H7 (cell line): ENCODE measurements at regions not wholly inside any gene's neighbourhood (a gene's known extent, or its start where the extent isn't known, plus 50 kb on each side); places are given as distances from the start of the nearest gene placed in this dataset.

Experiments
- DNase-seq: peaks from one replicate; pipeline ENCODE4 v3.0.0; 2012
- H3K27me3 ChIP-seq: 2 replicates; pipeline ENCODE4 v1.6.0; 2011; ENCODE audit warnings: mild to moderate bottlenecking, low read length; ENCODE audit not compliant: control insufficient read depth, insufficient read depth
- H3K36me3 ChIP-seq: replicated peaks from 2 replicates; pipeline ENCODE4 v1.5.1; 2011; ENCODE audit warnings: low read length; ENCODE audit not compliant: control insufficient read depth, insufficient read depth
- H3K4me3 ChIP-seq: 2 replicates; pipeline ENCODE4 v1.5.1; 2011; ENCODE audit warnings: low read depth, mild to moderate bottlenecking, control low read depth, low read length, moderate library complexity; ENCODE audit not compliant: insufficient read depth

GRCh38 chr5:171614971-171615653 is 170.5 kb upstream of the SMIM23 start:
- peaks cover 9% of the 10 kb centered on the region for H3K27me3 ChIP-seq
- DNase-seq: peak; percentile 81
- no peak overlapping the region for H3K4me3 ChIP-seq
- H3K36me3 ChIP-seq: no peaks in the 10 kb centered on the region

- Histone ChIP-seq H3K4me3 (no peak overlapping the region), H3K27me3 (peaks cover 9% of the 10 kb centered on the region), H3K36me3 (no peaks in the 10 kb centered on the region)
- DNase-seq: peak; percentile 77
These were observed 169.6 kb upstream of the SMIM23 start for GRCh38 chr5:171615705-171616640.

- Histone ChIP-seq H3K27me3 (peaks cover 17% of the 10 kb centered on the region), H3K4me3 (no peak overlapping the region), H3K36me3 (no peaks in the 10 kb centered on the region)
- DNase-seq: no peak
These were observed 168.4 kb upstream of the SMIM23 start for GRCh38 chr5:171617266-171617665.

GRCh38 chr5:171617817-171618591 is 167.6 kb upstream of the SMIM23 start:
- no peaks in the 10 kb centered on the region for H3K36me3 ChIP-seq
- peaks cover 21% of the 10 kb centered on the region for H3K27me3 ChIP-seq
- DNase-seq: peak; percentile 49
- no peak overlapping the region for H3K4me3 ChIP-seq

GRCh38 chr5:171619196-171619595 is 166.4 kb upstream of the SMIM23 start:
- Histone ChIP-seq H3K4me3 (no peak overlapping the region), H3K27me3 (peaks cover 23% of the 10 kb centered on the region), H3K36me3 (no peaks in the 10 kb centered on the region)
- DNase-seq: peak; percentile 56

- no peaks in the 10 kb centered on the region for H3K36me3 ChIP-seq
- DNase-seq: no peak
- peaks cover 27% of the 10 kb centered on the region for H3K27me3 ChIP-seq
- no peak overlapping the region for H3K4me3 ChIP-seq
These were observed 165.9 kb upstream of the SMIM23 start for GRCh38 chr5:171619744-171620143.

- Histone ChIP-seq H3K27me3 (peaks cover 26% of the 10 kb centered on the region), H3K36me3 (no peaks in the 10 kb centered on the region), H3K4me3 (no peak overlapping the region)
- DNase-seq: no peak
These were observed 163.6 kb upstream of the SMIM23 start for GRCh38 chr5:171622010-171622409.

GRCh38 chr5:171623107-171623506 is 162.5 kb upstream of the SMIM23 start:
- no peaks in the 10 kb centered on the region for H3K36me3 ChIP-seq
- no peak overlapping the region for H3K4me3 ChIP-seq
- no peak for DNase-seq
- H3K27me3 ChIP-seq: peaks cover 24% of the 10 kb centered on the region

GRCh38 chr5:171623551-171624097 is 162.0 kb upstream of the SMIM23 start:
- peaks cover 24% of the 10 kb centered on the region for H3K27me3 ChIP-seq
- DNase-seq: peak; percentile 93
- no peaks in the 10 kb centered on the region for H3K36me3 ChIP-seq
- H3K4me3 ChIP-seq: no peak overlapping the region

- no peak for DNase-seq
- Histone ChIP-seq H3K36me3 (no peaks in the 10 kb centered on the region), H3K4me3 (no peak overlapping the region), H3K27me3 (peaks cover 27% of the 10 kb centered on the region)
These were observed 161.2 kb upstream of the SMIM23 start for GRCh38 chr5:171624396-171624795.

- Histone ChIP-seq H3K27me3 (peaks cover 30% of the 10 kb centered on the region), H3K36me3 (no peaks in the 10 kb centered on the region), H3K4me3 (no peak overlapping the region)
- DNase-seq: no peak
These were observed 160.0 kb upstream of the SMIM23 start for GRCh38 chr5:171625646-171626045.

- DNase-seq: no peak
- peaks cover 20% of the 10 kb centered on the region for H3K27me3 ChIP-seq
These were observed 157.5 kb upstream of the SMIM23 start for GRCh38 chr5:171627936-171628632.

GRCh38 chr5:171628633-171628974 is 157.0 kb upstream of the SMIM23 start:
- H3K4me3 ChIP-seq: no peak overlapping the region
- H3K27me3 ChIP-seq: peaks cover 20% of the 10 kb centered on the region
- H3K36me3 ChIP-seq: no peaks in the 10 kb centered on the region
- no peak for DNase-seq

More at GRCh38 chr5:171627936-171628632, 157.5 kb upstream of the SMIM23 start:
- Histone ChIP-seq H3K4me3 (no peak overlapping the region), H3K36me3 (no peaks in the 10 kb centered on the region)

GRCh38 chr5:171629221-171629620 is 156.4 kb upstream of the SMIM23 start:
- Histone ChIP-seq H3K36me3 (no peaks in the 10 kb centered on the region), H3K27me3 (peaks cover 18% of the 10 kb centered on the region), H3K4me3 (no peak overlapping the region)
- no peak for DNase-seq
